ENCODE measurements at regions not wholly inside any gene's neighbourhood (a gene's known extent, or its start where the extent isn't known, plus 50 kb on each side); places are given as distances from the start of the nearest gene placed in this dataset.
"Not testable (repeated sequence)": the region's sequence is repeated elsewhere in the genome, so short reads cannot be mapped to it uniquely, and the experiment has no call there.

- not testable (repeated sequence) for TF ChIP-seq ZNF785 (tag by site-specific recombination; IDR thresholded peaks at IDR 0.05); REST (tag by site-specific recombination; IDR thresholded peaks at IDR 0.05); CTCF (tag by site-specific recombination; IDR thresholded peaks at IDR 0.05); ZNF132 (tag by site-specific recombination; IDR thresholded peaks at IDR 0.05; ENCODE audit: borderline replicate concordance); ZNF626 (tag by site-specific recombination; IDR thresholded peaks at IDR 0.05); ZNF501 (tag by site-specific recombination; IDR thresholded peaks at IDR 0.05); IKZF3 (tag by site-specific recombination; IDR thresholded peaks at IDR 0.05); ZNF18 (tag by site-specific recombination; IDR thresholded peaks at IDR 0.05); ZNF274 (IDR thresholded peaks at IDR 0.05; ENCODE audit: low read length); ZNF274 (tag by site-specific recombination; IDR thresholded peaks at IDR 0.05; ENCODE audit: borderline replicate concordance); ZNF362 (tag by site-specific recombination; IDR thresholded peaks at IDR 0.05); ZNF23 (tag by site-specific recombination; IDR thresholded peaks at IDR 0.05; ENCODE audit: borderline replicate concordance)
Measured at GRCh38 chr2:91623739-91624138, 2932.3 kb downstream of the RPIA start.
